ENCODE measurements at regions not wholly inside any gene's neighbourhood (a gene's known extent, or its start where the extent isn't known, plus 50 kb on each side); places are given as distances from the start of the nearest gene placed in this dataset.

DNA sequence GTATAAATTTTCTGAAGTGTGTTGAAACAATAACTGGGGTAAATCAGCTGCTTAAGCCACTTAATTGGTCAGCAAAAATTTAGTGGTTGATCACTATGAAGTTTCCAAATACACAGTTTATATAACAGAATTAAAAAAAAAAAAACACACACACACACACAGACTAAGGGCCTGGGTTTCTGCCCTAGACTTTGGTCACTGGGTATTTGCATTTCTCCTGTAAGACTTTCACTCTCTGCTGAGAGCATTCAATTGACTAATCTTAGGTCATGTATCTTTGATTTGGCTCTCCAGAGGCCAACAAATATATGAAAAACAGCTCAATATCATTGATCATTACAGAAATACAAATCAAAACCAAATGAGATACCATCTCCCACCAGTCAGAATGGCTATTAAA, 214.3 kb downstream of the KCNA4 start:
- no peak for TF ChIP-seq TAF1 (IDR thresholded peaks at IDR 0.05; ENCODE audit: low read depth, low read length)
- no peak for TF ChIP-seq POLR2AphosphoS5 (IDR thresholded peaks at IDR 0.05; ENCODE audit: low read depth, low read length)
- no peak for TF ChIP-seq POLR2A (IDR thresholded peaks at IDR 0.05; ENCODE audit: low read depth, low read length)
- TF ChIP-seq PAX5 (IDR thresholded peaks at IDR 0.05; ENCODE audit: insufficient read depth, low read length, severe bottlenecking): no peak
- no peak for TF ChIP-seq POU2F2 (IDR thresholded peaks at IDR 0.05; ENCODE audit: low read depth, low read length)
- TF ChIP-seq SPI1 (IDR thresholded peaks at IDR 0.05; ENCODE audit: low read depth, low read length): no peak
- DNase-seq (ENCODE audit: insufficient read length, low spot score) (no peak), FAIRE-seq (no peak)

DNA sequence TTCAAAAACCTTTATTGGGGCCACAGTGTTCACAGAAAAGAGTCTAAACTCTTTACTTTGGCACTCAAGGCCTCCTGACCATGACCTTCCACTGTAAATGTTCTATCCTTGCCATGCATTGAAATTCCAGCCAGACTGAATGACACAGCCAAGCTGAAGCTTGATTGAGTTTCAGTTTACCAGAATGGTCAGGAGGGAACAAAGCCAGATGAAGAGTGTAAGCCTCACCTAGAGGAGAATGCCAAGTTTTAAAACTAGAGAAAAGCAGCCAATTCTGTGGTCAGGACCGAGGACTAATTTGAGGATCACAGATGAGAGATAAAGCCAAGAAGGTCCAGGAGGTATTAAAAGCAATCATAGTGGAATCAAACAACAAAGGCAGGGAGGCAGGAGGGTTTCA, 215.3 kb downstream of the KCNA4 start:
- FAIRE-seq: no peak
- TF ChIP-seq POLR2A (IDR thresholded peaks at IDR 0.05; ENCODE audit: low read depth, low read length) (no peak), POU2F2 (IDR thresholded peaks at IDR 0.05; ENCODE audit: low read depth, low read length) (no peak), TAF1 (IDR thresholded peaks at IDR 0.05; ENCODE audit: low read depth, low read length) (no peak), PAX5 (IDR thresholded peaks at IDR 0.05; ENCODE audit: insufficient read depth, low read length, severe bottlenecking) (no peak), SPI1 (IDR thresholded peaks at IDR 0.05; ENCODE audit: low read depth, low read length) (no peak), POLR2AphosphoS5 (IDR thresholded peaks at IDR 0.05; ENCODE audit: low read depth, low read length) (no peak)

DNA sequence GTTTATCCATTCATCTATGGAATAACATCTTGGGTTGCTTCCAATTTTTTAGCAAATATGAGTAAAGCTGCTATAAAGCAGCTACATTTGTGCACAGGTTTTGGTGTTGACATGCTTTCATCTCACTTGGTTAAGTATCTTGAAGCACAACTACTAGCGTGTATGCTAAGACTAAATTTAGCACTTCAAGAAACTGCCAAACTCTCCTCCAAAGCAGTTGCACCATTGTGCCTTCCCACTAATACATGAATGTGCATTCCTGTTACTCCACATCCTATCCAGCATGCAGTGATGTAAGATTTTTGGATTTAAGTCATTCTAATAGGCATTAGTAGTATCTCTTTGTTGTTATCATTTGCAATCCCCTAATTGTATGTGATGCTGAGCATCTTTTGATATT, 230.7 kb downstream of the KCNA4 start:
- DNase-seq (ENCODE audit: insufficient read length, low spot score): no peak
- no peak for FAIRE-seq
- TF ChIP-seq POLR2AphosphoS5 (IDR thresholded peaks at IDR 0.05; ENCODE audit: low read depth, low read length) (no peak), PAX5 (IDR thresholded peaks at IDR 0.05; ENCODE audit: insufficient read depth, low read length, severe bottlenecking) (no peak), POLR2A (IDR thresholded peaks at IDR 0.05; ENCODE audit: low read depth, low read length) (no peak), POU2F2 (IDR thresholded peaks at IDR 0.05; ENCODE audit: low read depth, low read length) (no peak), TAF1 (IDR thresholded peaks at IDR 0.05; ENCODE audit: low read depth, low read length) (no peak), SPI1 (IDR thresholded peaks at IDR 0.05; ENCODE audit: low read depth, low read length) (no peak)

More for the DNA sequence above, 215.3 kb downstream of the KCNA4 start:
- no peak for DNase-seq (ENCODE audit: insufficient read length, low spot score)

DNA sequence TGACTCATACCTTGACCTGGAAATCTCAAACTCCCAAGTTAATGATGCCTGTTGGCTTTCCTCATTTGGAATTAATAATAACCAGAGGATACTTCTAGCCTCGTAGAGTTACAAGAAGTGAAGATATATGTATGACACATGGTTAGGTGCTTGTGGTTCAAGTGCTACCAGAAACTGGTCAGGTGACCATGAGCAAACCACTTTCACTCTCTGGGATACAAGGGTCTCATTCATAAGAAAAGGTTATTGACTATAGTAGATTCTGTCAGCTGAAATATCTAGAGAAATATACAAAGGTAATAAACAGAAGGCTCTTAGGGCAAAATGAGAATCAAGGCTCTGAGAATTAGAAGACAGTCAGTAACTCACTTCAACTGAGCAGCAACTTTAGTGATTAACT, 233.3 kb downstream of the KCNA4 start:
- TF ChIP-seq SPI1 (IDR thresholded peaks at IDR 0.05; ENCODE audit: low read depth, low read length) (no peak), POU2F2 (IDR thresholded peaks at IDR 0.05; ENCODE audit: low read depth, low read length) (no peak), TAF1 (IDR thresholded peaks at IDR 0.05; ENCODE audit: low read depth, low read length) (no peak), POLR2AphosphoS5 (IDR thresholded peaks at IDR 0.05; ENCODE audit: low read depth, low read length) (no peak), POLR2A (IDR thresholded peaks at IDR 0.05; ENCODE audit: low read depth, low read length) (no peak), PAX5 (IDR thresholded peaks at IDR 0.05; ENCODE audit: insufficient read depth, low read length, severe bottlenecking) (no peak)
- DNase-seq (ENCODE audit: insufficient read length, low spot score) (no peak), FAIRE-seq (no peak)

DNA sequence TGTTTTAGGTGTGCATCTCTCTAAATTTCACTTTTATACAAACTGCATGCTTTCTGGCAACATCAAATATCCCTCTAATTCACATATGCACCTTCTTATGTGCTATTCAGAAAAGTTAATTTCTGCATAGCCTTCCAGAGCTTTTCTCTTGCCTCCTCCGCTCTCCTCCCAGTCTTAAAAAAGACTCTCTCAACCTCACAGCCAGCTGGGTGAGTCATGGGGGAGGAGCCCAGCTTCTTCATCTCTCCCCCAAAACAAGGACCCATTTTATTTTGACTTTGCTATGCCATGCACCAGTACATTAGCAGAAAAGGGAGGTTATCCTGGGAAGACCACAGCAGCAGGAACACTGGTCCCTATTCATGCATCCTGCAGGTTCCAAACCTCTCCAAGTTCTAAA, 234.4 kb downstream of the KCNA4 start:
- FAIRE-seq: no peak
- TF ChIP-seq POU2F2 (IDR thresholded peaks at IDR 0.05; ENCODE audit: low read depth, low read length) (no peak), POLR2AphosphoS5 (IDR thresholded peaks at IDR 0.05; ENCODE audit: low read depth, low read length) (no peak), SPI1 (IDR thresholded peaks at IDR 0.05; ENCODE audit: low read depth, low read length) (no peak), POLR2A (IDR thresholded peaks at IDR 0.05; ENCODE audit: low read depth, low read length) (no peak), TAF1 (IDR thresholded peaks at IDR 0.05; ENCODE audit: low read depth, low read length) (no peak), PAX5 (IDR thresholded peaks at IDR 0.05; ENCODE audit: insufficient read depth, low read length, severe bottlenecking) (no peak)
- no peak for DNase-seq (ENCODE audit: insufficient read length, low spot score)

DNA sequence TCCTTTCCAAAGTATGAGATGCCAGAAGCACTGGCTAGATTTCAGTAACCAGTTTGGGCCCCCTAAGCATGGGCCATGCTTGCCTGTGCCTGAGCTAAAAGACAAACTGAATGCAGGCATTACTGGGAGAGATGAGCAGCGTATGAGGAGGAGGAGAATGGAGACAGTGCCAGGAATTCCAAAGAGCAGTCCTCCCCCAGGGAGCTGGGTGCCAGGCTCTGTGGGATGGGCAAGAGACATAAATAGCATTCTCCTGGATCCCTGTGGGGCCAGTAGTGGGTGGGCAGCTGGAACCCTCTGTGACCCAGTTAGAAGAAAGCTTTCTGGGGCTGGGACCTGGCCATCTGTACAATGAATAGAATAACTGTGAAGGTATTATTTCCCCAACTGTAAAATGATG, 235.6 kb downstream of the KCNA4 start:
- no peak for DNase-seq (ENCODE audit: insufficient read length, low spot score)
- TF ChIP-seq POLR2A (IDR thresholded peaks at IDR 0.05; ENCODE audit: low read depth, low read length): no peak
- TF ChIP-seq PAX5 (IDR thresholded peaks at IDR 0.05; ENCODE audit: insufficient read depth, low read length, severe bottlenecking): no peak
- no peak for TF ChIP-seq POU2F2 (IDR thresholded peaks at IDR 0.05; ENCODE audit: low read depth, low read length)
- TF ChIP-seq TAF1 (IDR thresholded peaks at IDR 0.05; ENCODE audit: low read depth, low read length): no peak
- TF ChIP-seq SPI1 (IDR thresholded peaks at IDR 0.05; ENCODE audit: low read depth, low read length): no peak
- TF ChIP-seq POLR2AphosphoS5 (IDR thresholded peaks at IDR 0.05; ENCODE audit: low read depth, low read length): no peak
- FAIRE-seq: no peak

DNA sequence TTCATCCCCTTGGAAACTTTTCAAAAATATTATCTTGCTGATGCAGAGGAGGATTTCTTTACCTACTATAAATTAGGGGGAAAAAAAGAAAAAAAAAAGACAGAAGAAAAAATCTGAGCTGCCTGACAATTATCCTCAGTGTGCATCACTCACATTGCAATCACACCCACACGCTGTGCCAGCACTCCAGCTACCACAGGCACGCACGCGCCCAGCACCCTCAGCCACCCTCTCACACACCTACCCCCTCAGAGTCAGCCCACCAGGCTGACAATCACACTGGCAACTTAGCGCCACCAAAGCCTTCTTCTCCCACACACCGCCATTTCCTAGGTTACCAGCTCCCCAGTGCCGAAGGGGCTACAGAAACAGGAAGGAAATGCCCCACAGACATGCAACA, 236.1 kb downstream of the KCNA4 start:
- DNase-seq (ENCODE audit: insufficient read length, low spot score) (no peak), FAIRE-seq (no peak)
- no peak for TF ChIP-seq POU2F2 (IDR thresholded peaks at IDR 0.05; ENCODE audit: low read depth, low read length)
- TF ChIP-seq SPI1 (IDR thresholded peaks at IDR 0.05; ENCODE audit: low read depth, low read length): no peak
- TF ChIP-seq TAF1 (IDR thresholded peaks at IDR 0.05; ENCODE audit: low read depth, low read length): no peak
- no peak for TF ChIP-seq POLR2AphosphoS5 (IDR thresholded peaks at IDR 0.05; ENCODE audit: low read depth, low read length)
- TF ChIP-seq PAX5 (IDR thresholded peaks at IDR 0.05; ENCODE audit: insufficient read depth, low read length, severe bottlenecking): no peak
- TF ChIP-seq POLR2A (IDR thresholded peaks at IDR 0.05; ENCODE audit: low read depth, low read length): no peak

DNA sequence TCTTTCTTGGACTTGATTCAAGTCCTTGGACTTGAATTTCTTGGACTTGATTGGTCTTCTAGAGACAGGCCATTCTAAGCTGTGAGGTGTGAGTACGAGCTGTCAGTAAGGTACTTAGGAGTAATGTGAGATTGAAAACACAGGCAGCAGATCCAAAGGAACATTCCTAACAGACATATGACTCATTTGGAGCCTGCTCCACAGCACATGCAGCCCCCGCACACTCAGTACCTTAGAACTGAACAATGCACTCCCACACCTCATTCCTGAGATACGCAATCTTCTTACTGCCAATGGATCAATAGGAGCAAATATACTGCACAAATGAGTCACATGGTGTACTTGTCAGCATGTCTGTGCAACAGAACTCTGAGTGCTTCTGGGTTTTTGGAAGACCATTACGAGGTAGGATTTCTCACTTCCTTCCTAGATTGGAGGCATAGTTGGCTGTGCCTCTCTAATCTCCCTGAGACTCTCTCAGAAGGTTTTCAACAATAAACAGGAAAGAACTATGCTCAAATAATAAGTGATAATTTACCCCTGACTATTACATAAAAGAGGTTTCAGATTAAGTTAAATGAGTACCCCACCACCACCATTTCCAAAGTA, 243.1 kb downstream of the KCNA4 start:
- TF ChIP-seq SPI1 (IDR thresholded peaks at IDR 0.05; ENCODE audit: low read depth, low read length) (no peak), TAF1 (IDR thresholded peaks at IDR 0.05; ENCODE audit: low read depth, low read length) (no peak), POLR2A (IDR thresholded peaks at IDR 0.05; ENCODE audit: low read depth, low read length) (no peak), POLR2AphosphoS5 (IDR thresholded peaks at IDR 0.05; ENCODE audit: low read depth, low read length) (no peak), PAX5 (IDR thresholded peaks at IDR 0.05; ENCODE audit: insufficient read depth, low read length, severe bottlenecking) (no peak), POU2F2 (IDR thresholded peaks at IDR 0.05; ENCODE audit: low read depth, low read length) (no peak)
- no peak for DNase-seq (ENCODE audit: insufficient read length, low spot score)
- FAIRE-seq: no peak

DNA sequence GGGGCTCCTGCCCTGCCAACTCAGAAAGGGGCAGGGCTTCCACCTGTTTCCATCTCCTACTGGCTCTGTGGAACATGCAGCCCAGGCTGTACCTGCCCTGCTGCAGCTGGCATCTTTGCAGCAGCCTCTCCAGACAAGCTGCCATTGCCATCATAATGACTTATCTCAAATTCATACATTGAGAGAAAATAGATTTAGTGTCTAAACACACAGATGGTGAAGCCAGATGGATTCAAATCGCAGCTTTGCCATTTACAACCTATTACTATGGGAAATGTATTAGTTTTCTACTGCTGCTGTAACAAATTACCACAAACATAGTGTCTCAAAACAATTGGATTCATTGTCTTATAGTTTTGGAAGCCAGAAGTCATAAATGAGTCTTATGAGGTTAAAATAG, 260.0 kb downstream of the KCNA4 start:
- FAIRE-seq (no peak), DNase-seq (ENCODE audit: insufficient read length, low spot score) (no peak)
- TF ChIP-seq SPI1 (IDR thresholded peaks at IDR 0.05; ENCODE audit: low read depth, low read length) (no peak), POLR2A (IDR thresholded peaks at IDR 0.05; ENCODE audit: low read depth, low read length) (no peak), POU2F2 (IDR thresholded peaks at IDR 0.05; ENCODE audit: low read depth, low read length) (no peak), PAX5 (IDR thresholded peaks at IDR 0.05; ENCODE audit: insufficient read depth, low read length, severe bottlenecking) (no peak), POLR2AphosphoS5 (IDR thresholded peaks at IDR 0.05; ENCODE audit: low read depth, low read length) (no peak), TAF1 (IDR thresholded peaks at IDR 0.05; ENCODE audit: low read depth, low read length) (no peak)
